GM04504 (cell line): ENCODE measurements at regions not wholly inside any gene's neighbourhood (a gene's known extent, or its start where the extent isn't known, plus 50 kb on each side); places are given as distances from the start of the nearest gene placed in this dataset.

Source experiments
- DNase-seq: peaks from one replicate; pipeline ENCODE4 v3.0.0-alpha.2; 2012; ENCODE audit warnings: low read depth

DNA sequence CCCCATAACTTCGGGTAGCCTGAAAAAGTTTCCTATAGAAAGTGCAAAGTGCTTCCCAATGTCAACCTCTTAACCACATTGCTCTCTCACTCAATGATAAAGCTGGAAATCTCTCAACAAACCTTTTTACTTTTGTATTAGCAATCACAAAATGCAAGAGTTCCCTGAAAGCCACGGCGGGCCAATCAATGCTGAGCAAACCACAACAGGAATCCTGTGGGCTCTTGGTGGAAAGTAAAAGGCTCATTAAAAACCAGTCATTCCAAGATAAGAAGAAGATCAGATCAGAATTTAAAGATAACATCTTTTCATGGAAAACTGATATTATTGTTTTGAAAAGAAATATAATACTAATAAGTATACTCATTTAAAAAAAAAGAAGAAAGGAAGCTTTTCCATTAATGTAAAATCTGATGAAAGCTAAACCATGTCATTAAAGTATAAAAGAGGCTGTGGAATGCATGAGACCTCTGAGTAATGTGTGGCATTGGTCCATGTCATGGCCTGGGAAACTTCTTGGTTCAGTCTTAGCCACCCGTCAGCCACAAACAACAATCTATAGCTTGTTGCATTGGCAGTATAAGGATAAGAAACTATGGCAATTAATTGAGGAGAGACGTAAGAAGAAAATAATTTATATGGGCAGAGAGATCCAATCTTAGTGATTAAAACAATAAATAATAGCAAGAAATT lies 1066.1 kb upstream of the SORCS1 start:
- no peak for DNase-seq

GRCh38 chr10:108208732-108209131 lies 1044.2 kb upstream of the SORCS1 start:
- no peak for DNase-seq

DNA sequence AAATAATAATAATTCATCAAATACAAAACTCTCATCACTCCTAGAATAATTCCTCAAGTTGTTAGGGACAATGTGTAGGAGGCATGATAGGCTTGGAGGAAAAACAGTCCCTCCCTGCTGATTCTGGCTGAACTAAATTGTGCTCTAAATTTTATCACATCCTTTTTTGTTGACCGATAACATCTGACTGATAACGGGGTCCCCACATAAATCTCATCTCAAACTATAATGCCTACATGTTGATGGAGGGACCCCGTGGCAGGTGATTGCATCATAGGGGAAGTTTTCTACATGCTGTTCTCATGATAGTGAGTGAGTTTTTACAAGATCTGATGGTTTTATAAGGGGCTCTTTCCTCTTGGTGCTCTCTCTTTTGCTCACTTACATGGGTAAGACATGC lies 1043.5 kb upstream of the SORCS1 start:
- no peak for DNase-seq

DNA sequence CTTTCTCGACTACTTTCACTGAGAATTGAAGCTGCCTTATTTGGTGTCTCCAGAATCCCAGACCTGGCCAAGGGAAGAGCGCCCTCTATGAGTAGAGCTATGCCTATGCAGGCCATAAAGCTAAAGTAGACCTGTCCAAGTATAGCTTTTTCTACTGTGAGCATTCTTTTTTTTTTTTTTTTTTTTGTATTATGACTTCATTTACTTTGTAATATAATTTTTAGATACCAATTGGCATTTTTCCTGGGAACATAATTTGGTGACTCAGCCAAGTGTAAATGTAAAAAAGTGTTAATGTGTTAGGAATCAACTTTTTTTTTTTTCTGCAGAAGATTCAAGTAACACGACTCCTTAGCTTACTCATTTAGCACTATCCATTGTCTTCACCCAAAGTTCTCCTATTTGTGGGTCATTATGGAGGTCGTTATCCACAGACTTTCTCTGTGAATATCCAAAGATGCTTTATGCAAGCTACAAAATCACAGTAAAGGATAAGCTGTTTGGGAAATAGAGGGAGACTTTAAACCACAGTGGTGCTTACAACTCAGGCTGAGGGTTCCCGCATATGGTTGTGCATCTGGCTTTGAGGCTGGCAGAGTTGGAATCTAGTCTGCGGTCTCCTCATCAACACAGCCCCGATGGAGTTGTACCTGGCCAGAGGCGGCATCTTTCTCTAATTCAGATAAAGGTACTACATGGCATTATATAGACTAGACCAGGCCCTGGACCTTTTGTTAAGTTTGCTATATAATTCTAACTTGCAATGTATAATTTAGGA lies 1040.2 kb upstream of the SORCS1 start:
- no peak for DNase-seq

GRCh38 chr10:108203905-108204527 lies 1039.5 kb upstream of the SORCS1 start:
- DNase-seq = no peak

DNA sequence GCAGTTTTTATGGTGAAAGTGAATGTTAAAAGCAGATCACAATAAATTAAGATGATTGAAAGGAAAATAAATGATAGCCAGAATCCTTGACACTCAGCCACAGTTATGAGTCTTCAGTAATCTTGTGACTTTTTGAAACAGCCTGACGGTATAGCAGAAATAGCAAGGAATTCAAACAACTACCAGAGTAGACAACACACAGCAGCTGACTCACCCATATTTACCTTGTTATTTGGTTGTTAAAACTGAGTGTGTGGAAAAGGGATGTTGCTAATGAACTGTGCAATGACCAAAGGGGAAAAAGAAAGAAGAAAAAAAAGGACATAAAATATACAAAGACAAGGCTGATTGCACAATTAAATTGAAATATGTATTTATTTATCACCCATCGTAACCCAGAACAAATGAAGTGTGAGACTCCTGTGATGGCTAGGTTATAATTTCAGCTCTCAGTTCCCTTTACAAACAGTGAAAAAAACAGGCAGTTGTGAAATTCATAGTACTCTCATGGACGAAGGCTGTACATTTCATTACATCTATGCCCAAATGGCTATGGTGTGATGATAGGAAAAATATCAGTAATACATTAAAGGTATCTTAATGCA lies 1023.0 kb upstream of the SORCS1 start:
- no peak for DNase-seq

DNA sequence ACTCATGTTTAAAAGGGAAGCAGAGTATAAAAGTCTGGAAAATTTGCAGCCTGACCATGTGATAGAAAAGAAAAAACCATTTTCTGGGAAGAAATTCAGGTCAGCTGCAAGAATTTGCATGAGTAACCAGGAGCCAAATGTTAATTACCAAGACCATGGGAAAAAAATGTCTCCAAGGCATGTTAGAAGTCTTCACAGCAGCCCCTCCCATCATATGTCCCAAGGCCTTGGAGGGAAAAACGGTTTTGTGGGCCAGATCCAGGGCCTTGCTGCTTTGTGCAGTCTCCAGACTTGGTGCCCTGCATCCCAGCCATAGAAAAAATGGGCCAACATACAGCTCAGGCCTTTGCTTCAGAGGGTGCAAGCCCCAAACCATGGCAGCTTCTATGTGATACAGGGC lies 1019.6 kb upstream of the SORCS1 start:
- no peak for DNase-seq

GRCh38 chr10:108180878-108181277 lies 1016.4 kb upstream of the SORCS1 start:
- DNase-seq = no peak

- DNase-seq = no peak
Observed at GRCh38 chr10:108169846-108170245, 1005.3 kb upstream of the SORCS1 start.

GRCh38 chr10:108167766-108168165 lies 1003.3 kb upstream of the SORCS1 start:
- no peak for DNase-seq

DNA sequence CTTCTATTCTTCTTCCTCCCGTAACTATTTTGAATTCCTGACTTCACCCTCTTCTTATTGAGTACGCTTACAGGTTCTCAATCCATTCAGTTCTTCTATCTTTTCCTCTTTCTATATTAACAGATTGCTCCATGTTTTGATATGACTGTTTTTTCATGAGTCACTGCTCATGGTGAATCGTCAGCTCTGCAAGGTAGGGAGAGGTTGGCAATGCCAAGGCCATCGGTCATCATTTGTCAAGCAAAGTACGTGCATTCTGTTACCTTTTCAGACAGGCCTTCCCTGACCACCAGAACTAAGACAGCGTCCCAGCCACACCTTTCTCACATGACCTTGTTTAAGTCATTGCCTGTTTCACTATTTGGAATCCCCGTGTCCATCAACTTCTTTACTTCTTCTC lies 1001.9 kb upstream of the SORCS1 start:
- DNase-seq = no peak

DNA sequence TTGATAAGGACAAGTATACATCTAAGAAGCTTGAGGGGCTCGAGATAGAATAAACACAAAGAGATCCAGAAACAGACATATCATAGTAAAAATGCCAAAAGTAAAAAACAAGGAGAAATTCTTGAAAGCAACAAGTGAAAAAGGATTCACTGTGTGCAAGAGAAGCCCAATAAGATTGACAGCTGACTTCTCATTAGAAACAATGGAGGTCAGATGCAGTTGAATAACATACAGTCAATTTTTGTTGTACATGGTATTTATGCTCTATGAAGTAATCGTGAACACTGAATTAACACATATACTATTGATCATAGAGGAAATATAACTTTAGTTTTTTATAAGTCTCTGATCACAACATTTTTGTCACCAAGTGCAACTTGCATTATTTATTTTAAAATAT lies 982.8 kb upstream of the SORCS1 start:
- no peak for DNase-seq

DNA sequence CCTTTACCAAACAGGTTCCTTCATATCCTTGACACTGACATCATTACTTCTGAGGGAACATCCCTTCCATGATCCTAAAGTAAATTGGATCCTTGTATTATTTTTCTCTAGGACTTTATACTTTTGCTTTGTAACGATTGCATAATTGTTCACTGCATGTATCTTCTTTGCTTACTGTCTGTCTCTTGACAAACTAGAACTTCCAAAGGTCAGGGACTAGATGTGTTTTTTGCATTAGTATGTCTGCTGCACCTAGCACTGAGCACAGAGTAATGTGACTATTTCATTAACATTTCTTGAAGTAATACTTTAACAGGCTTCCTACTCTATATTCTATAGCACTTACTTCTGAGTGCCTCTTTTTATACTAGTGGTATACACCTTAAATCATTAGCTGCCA lies 976.6 kb upstream of the SORCS1 start:
- no peak for DNase-seq

- no peak for DNase-seq
Observed at GRCh38 chr10:108132303-108132702, 967.8 kb upstream of the SORCS1 start.

GRCh38 chr10:108130575-108130974 lies 966.1 kb upstream of the SORCS1 start:
- no peak for DNase-seq

GRCh38 chr10:108112218-108112617 lies 947.7 kb upstream of the SORCS1 start:
- DNase-seq = no peak

DNA sequence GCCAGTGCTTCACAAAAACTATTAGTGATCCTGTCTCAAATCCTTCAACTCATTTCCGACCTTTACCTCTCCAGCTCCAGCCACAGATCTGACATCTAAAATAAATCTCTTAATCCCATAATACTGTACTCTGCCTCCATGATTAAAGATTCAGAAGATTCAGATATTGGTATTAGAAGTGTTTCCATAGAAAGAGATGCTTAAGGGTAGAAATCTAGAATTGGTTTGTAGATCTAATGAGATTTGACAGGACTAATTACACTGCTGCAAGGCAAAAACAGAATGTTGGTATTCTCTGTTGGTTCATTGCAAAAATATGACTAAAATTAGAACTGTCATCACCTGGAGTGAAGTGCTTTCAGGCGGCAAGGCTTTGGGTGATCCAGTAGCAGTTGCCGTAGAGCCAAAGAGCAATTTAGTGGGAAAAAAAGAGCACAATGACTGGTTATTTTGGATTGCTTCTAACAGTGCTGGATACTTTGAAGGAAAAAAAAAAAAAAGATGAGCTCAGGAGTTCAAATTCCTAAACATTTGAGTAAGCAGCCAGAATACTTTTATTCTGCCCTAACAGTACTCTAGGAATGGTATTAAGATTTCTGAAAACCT lies 940.1 kb upstream of the SORCS1 start:
- DNase-seq = peak; percentile 0

DNA sequence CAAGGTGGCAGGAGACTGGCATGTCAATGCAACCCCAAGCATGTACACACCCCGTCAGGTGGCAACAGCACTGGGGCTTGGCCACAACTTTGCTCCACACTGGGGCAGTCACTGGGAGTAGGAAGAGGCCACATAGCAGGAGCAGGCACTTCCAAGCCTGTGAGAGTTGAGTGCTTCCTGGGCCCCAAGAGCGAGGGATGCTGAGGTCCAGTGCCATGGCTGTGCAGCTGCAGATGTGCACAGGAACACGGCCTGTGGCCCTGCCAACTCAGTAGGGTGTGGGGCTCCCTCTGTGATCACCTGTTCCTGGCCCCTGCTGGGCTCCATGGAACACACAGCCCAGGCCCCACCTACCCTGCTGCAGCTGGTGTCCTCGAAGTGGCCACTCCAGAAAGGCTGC lies 932.8 kb upstream of the SORCS1 start:
- no peak for DNase-seq

DNA sequence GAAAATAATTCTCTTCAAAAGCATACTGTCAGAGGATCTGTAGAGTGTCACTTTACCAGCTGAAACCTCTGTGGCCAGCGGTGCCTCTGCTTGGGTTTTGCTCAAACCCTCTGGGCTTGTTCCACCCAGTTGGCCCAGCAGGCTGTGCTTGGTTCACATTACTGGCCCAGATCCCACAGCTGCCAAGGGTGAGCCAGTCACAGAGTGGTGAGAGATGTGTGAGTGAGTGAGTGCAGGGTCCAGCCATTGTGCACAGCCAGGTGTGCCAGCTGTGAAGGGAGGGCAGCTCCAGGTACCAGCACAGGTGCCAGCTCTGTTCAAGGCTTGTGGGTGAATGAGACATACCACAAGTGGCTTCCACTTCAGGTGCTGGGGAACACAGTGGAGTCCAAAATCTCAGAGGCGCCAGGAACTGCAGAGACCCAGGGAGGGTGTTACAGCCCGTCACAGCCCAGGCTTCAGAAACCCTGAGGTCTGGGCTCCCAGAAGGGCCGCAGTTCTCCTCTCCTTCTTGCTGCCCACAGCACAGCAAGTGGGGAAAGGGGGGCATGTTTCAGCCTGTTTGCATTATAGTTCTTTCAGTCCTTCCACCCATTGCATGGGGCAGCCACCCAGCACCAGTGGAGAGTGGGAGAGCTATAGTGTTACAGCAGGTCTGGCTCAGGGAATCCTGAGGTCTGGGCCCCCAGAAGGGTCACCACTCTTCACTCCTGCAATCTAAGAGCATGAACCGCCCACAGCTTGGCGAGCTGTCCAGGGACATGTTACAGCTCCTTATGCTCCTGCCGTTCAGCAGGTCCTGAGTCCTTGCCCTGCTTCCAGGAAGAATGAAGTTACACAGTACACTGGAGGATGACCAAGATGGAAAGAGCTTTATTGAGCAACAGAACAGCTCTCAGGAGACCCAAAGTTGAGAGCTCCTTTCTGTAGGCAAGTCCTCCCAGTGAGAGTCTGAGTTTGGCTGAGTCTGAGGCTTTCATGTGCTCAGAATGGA lies 931.7 kb upstream of the SORCS1 start:
- DNase-seq = no peak

DNA sequence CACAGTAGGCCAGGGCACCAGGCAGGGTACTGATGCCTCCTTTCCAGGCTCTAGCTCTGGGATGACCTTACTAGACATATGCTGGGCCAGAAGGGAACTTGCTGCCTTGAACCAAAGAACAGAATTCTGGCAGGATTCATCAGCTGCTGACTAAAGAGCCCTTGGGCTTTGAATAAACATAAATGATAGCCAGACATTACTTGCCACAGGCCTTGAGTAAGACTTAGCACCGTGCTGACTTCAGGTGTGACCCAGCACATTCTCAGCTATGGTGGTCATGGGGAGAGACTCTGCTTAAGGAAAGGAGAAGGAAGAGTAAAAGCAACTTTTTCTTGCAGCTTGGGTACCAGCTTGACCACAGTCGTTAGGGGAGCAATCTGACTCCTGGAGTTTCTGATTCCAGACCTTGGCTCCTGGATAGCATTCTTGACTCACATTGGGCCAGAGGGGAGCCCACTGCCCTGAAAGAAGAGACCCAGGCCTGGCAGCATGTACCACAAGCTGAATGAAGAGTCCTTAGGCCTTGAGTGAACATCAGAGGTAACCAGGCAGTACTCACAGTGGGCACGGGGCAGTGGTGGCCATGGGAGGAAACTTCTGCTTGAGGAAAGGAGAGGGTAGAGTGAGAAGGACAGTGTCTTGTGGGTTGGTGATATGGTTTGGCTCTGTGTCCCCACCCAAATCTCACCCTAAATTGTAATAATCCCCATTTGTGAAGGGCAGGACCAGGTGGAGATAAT lies 926.1 kb upstream of the SORCS1 start:
- no peak for DNase-seq

GRCh38 chr10:108086502-108086901 lies 922.0 kb upstream of the SORCS1 start:
- no peak for DNase-seq
